ENCODE measurements at regions not wholly inside any gene's neighbourhood (a gene's known extent, or its start where the extent isn't known, plus 50 kb on each side); places are given as distances from the start of the nearest gene placed in this dataset.

GRCh38 chr10:128178302-128178958 is 52.2 kb upstream of the MKI67 start:
- TF ChIP-seq, protein P1, sequence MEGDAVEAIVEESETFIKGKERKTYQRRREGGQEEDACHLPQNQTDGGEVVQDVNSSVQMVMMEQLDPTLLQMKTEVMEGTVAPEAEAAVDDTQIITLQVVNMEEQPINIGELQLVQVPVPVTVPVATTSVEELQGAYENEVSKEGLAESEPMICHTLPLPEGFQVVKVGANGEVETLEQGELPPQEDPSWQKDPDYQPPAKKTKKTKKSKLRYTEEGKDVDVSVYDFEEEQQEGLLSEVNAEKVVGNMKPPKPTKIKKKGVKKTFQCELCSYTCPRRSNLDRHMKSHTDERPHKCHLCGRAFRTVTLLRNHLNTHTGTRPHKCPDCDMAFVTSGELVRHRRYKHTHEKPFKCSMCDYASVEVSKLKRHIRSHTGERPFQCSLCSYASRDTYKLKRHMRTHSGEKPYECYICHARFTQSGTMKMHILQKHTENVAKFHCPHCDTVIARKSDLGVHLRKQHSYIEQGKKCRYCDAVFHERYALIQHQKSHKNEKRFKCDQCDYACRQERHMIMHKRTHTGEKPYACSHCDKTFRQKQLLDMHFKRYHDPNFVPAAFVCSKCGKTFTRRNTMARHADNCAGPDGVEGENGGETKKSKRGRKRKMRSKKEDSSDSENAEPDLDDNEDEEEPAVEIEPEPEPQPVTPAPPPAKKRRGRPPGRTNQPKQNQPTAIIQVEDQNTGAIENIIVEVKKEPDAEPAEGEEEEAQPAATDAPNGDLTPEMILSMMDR (IDR thresholded peaks at IDR 0.05) = peak in 5 of 12 donors; percentile 20 to 32 (median 24)
- no peak for TF ChIP-seq POLR2A (IDR thresholded peaks at IDR 0.05)
